ENCODE measurements at regions not wholly inside any gene's neighbourhood (a gene's known extent, or its start where the extent isn't known, plus 50 kb on each side); places are given as distances from the start of the nearest gene placed in this dataset.

GRCh38 chr10:9853405-9854355 is 1164.0 kb upstream of the CELF2 start:
- no peak for TF ChIP-seq MAX (IDR thresholded peaks at IDR 0.05; ENCODE audit: insufficient read depth, insufficient read length)
- no peak for TF ChIP-seq CTCF (IDR thresholded peaks at IDR 0.05; ENCODE audit: extremely low read depth in 1 of 2, insufficient read depth in 1 of 2, low read depth in 1 of 2, low read length in 2 of 2)
- no peak for TF ChIP-seq POLR2A (IDR thresholded peaks at IDR 0.05; ENCODE audit: low read depth, low read length)
- no peak for TF ChIP-seq POLR2AphosphoS5 (IDR thresholded peaks at IDR 0.05; ENCODE audit: insufficient read depth, low read depth, low read length)
- no peak for TF ChIP-seq JUN (IDR thresholded peaks at IDR 0.05; ENCODE audit: borderline replicate concordance, insufficient read depth, insufficient read length, low read depth)

All from endothelial cell of umbilical vein (primary cell).